ENCODE measurements at regions not wholly inside any gene's neighbourhood (a gene's known extent, or its start where the extent isn't known, plus 50 kb on each side); places are given as distances from the start of the nearest gene placed in this dataset.

- H3K36me3 Mint-ChIP-seq, result no peaks in the 10 kb centered on the region
- ATAC-seq, result no peak
- no peak overlapping the region for H3K4me3 Mint-ChIP-seq
- DNase-seq (ENCODE audit: low spot score), result no peak
- no peaks in the 10 kb centered on the region for H3K27me3 Mint-ChIP-seq
- H3K4me1 Mint-ChIP-seq (ENCODE audit: low read depth in 2 of 2), result no peaks in the 10 kb centered on the region
- peaks cover 6% of the 10 kb centered on the region for H3K9me3 Mint-ChIP-seq
- H3K27ac Mint-ChIP-seq, result no peak overlapping the region
Measured at GRCh38 chr6:74939151-74939708, 266.6 kb downstream of the COL12A1 start.

GRCh38 chr6:74937936-74938335 lies 267.9 kb downstream of the COL12A1 start:
- Mint-ChIP-seq H3K4me1 (ENCODE audit: low read depth in 2 of 2) (no peaks in the 10 kb centered on the region), H3K9me3 (peaks cover 3% of the 10 kb centered on the region), H3K27me3 (no peaks in the 10 kb centered on the region), H3K4me3 (no peak overlapping the region), H3K27ac (no peak overlapping the region), H3K36me3 (no peaks in the 10 kb centered on the region)
- DNase-seq (ENCODE audit: low spot score) (no peak), ATAC-seq (no peak)

GRCh38 chr6:74936886-74937285 lies 269.0 kb downstream of the COL12A1 start:
- Mint-ChIP-seq H3K36me3 (no peaks in the 10 kb centered on the region), H3K4me1 (ENCODE audit: low read depth in 2 of 2) (no peaks in the 10 kb centered on the region), H3K9me3 (no peaks in the 10 kb centered on the region), H3K27me3 (no peaks in the 10 kb centered on the region), H3K4me3 (no peak overlapping the region), H3K27ac (no peak overlapping the region)
- no peak for ATAC-seq
- no peak for DNase-seq (ENCODE audit: low spot score)

- no peaks in the 10 kb centered on the region for H3K27me3 Mint-ChIP-seq
- H3K27ac Mint-ChIP-seq, result no peak overlapping the region
- peaks cover 4% of the 10 kb centered on the region for H3K9me3 Mint-ChIP-seq
- H3K36me3 Mint-ChIP-seq, result no peaks in the 10 kb centered on the region
- H3K4me3 Mint-ChIP-seq, result no peak overlapping the region
- H3K4me1 Mint-ChIP-seq (ENCODE audit: low read depth in 2 of 2), result no peaks in the 10 kb centered on the region
- ATAC-seq (no peak), DNase-seq (ENCODE audit: low spot score) (no peak)
Measured at GRCh38 chr6:74932232-74932888, 273.5 kb downstream of the COL12A1 start.

- ATAC-seq, result no peak
- Mint-ChIP-seq H3K27me3 (no peaks in the 10 kb centered on the region), H3K9me3 (peaks cover 4% of the 10 kb centered on the region), H3K27ac (no peak overlapping the region), H3K4me3 (no peak overlapping the region), H3K4me1 (ENCODE audit: low read depth in 2 of 2) (no peaks in the 10 kb centered on the region), H3K36me3 (no peaks in the 10 kb centered on the region)
- no peak for DNase-seq (ENCODE audit: low spot score)
Measured at GRCh38 chr6:74931558-74931957, 274.3 kb downstream of the COL12A1 start.

- no peaks in the 10 kb centered on the region for H3K36me3 Mint-ChIP-seq
- no peak for DNase-seq (ENCODE audit: low spot score)
- no peak for ATAC-seq
- H3K27ac Mint-ChIP-seq, result no peak overlapping the region
- H3K9me3 Mint-ChIP-seq, result peaks cover 4% of the 10 kb centered on the region
- H3K27me3 Mint-ChIP-seq, result no peaks in the 10 kb centered on the region
- no peak overlapping the region for H3K4me3 Mint-ChIP-seq
- no peaks in the 10 kb centered on the region for H3K4me1 Mint-ChIP-seq (ENCODE audit: low read depth in 2 of 2)
Measured at GRCh38 chr6:74928203-74928602, 277.6 kb downstream of the COL12A1 start.

- Mint-ChIP-seq H3K4me3 (no peak overlapping the region), H3K4me1 (ENCODE audit: low read depth in 2 of 2) (no peaks in the 10 kb centered on the region), H3K27ac (no peak overlapping the region), H3K36me3 (no peaks in the 10 kb centered on the region), H3K9me3 (peaks cover 4% of the 10 kb centered on the region), H3K27me3 (no peaks in the 10 kb centered on the region)
- ATAC-seq (no peak), DNase-seq (ENCODE audit: low spot score) (no peak)
Measured at GRCh38 chr6:74927299-74927698, 278.6 kb downstream of the COL12A1 start.

- H3K27me3 Mint-ChIP-seq, result no peaks in the 10 kb centered on the region
- ATAC-seq, result no peak
- no peaks in the 10 kb centered on the region for H3K36me3 Mint-ChIP-seq
- H3K4me1 Mint-ChIP-seq (ENCODE audit: low read depth in 2 of 2), result no peaks in the 10 kb centered on the region
- H3K27ac Mint-ChIP-seq, result no peak overlapping the region
- no peak for DNase-seq (ENCODE audit: low spot score)
- no peak overlapping the region for H3K4me3 Mint-ChIP-seq
- peaks cover 5% of the 10 kb centered on the region for H3K9me3 Mint-ChIP-seq
Measured at GRCh38 chr6:74925683-74926082, 280.2 kb downstream of the COL12A1 start.

- DNase-seq (ENCODE audit: low spot score) (no peak), ATAC-seq (no peak)
- Mint-ChIP-seq H3K4me1 (ENCODE audit: low read depth in 2 of 2) (no peaks in the 10 kb centered on the region), H3K9me3 (peaks cover 13% of the 10 kb centered on the region), H3K36me3 (no peaks in the 10 kb centered on the region), H3K27ac (no peak overlapping the region), H3K4me3 (no peak overlapping the region), H3K27me3 (no peaks in the 10 kb centered on the region)
Measured at GRCh38 chr6:74914888-74915287, 291.0 kb downstream of the COL12A1 start.

GRCh38 chr6:74912234-74912633 lies 293.6 kb downstream of the COL12A1 start:
- DNase-seq (ENCODE audit: low spot score) (no peak), ATAC-seq (no peak)
- H3K36me3 Mint-ChIP-seq, result no peaks in the 10 kb centered on the region
- no peaks in the 10 kb centered on the region for H3K27me3 Mint-ChIP-seq
- H3K4me1 Mint-ChIP-seq (ENCODE audit: low read depth in 2 of 2), result no peaks in the 10 kb centered on the region
- no peak overlapping the region for H3K4me3 Mint-ChIP-seq
- H3K9me3 Mint-ChIP-seq, result peaks cover 13% of the 10 kb centered on the region
- no peak overlapping the region for H3K27ac Mint-ChIP-seq

- Mint-ChIP-seq H3K9me3 (peaks cover 33% of the 10 kb centered on the region), H3K36me3 (peaks cover 15% of the 10 kb centered on the region), H3K4me3 (no peak overlapping the region), H3K27ac (no peak overlapping the region), H3K27me3 (no peaks in the 10 kb centered on the region), H3K4me1 (ENCODE audit: low read depth in 2 of 2) (no peaks in the 10 kb centered on the region)
- ATAC-seq, result no peak
- no peak for DNase-seq (ENCODE audit: low spot score)
Measured at GRCh38 chr6:74902846-74903245, 303.0 kb downstream of the COL12A1 start.

- Mint-ChIP-seq H3K27me3 (no peaks in the 10 kb centered on the region), H3K27ac (no peak overlapping the region), H3K4me3 (no peak overlapping the region), H3K4me1 (ENCODE audit: low read depth in 2 of 2) (no peaks in the 10 kb centered on the region), H3K9me3 (peaks cover 33% of the 10 kb centered on the region), H3K36me3 (peaks cover 15% of the 10 kb centered on the region)
- DNase-seq (ENCODE audit: low spot score), result no peak
- no peak for ATAC-seq
Measured at GRCh38 chr6:74902089-74902488, 303.8 kb downstream of the COL12A1 start.

- no peak overlapping the region for H3K27ac Mint-ChIP-seq
- H3K4me1 Mint-ChIP-seq (ENCODE audit: low read depth in 2 of 2), result no peaks in the 10 kb centered on the region
- no peak overlapping the region for H3K4me3 Mint-ChIP-seq
- peaks cover 31% of the 10 kb centered on the region for H3K9me3 Mint-ChIP-seq
- H3K36me3 Mint-ChIP-seq, result peaks cover 15% of the 10 kb centered on the region
- no peaks in the 10 kb centered on the region for H3K27me3 Mint-ChIP-seq
- ATAC-seq (no peak), DNase-seq (ENCODE audit: low spot score) (no peak)
Measured at GRCh38 chr6:74901576-74901975, 304.3 kb downstream of the COL12A1 start.

GRCh38 chr6:74899416-74899815 lies 306.4 kb downstream of the COL12A1 start:
- DNase-seq (ENCODE audit: low spot score) (no peak), ATAC-seq (no peak)
- peaks cover 10% of the 10 kb centered on the region for H3K36me3 Mint-ChIP-seq
- peaks cover 21% of the 10 kb centered on the region for H3K9me3 Mint-ChIP-seq
- H3K27me3 Mint-ChIP-seq, result no peaks in the 10 kb centered on the region
- H3K27ac Mint-ChIP-seq, result no peak overlapping the region
- no peak overlapping the region for H3K4me3 Mint-ChIP-seq
- H3K4me1 Mint-ChIP-seq (ENCODE audit: low read depth in 2 of 2), result no peaks in the 10 kb centered on the region

GRCh38 chr6:74892091-74892490 lies 313.8 kb downstream of the COL12A1 start:
- Mint-ChIP-seq H3K4me3 (no peak overlapping the region), H3K4me1 (ENCODE audit: low read depth in 2 of 2) (no peaks in the 10 kb centered on the region), H3K27ac (no peak overlapping the region), H3K36me3 (peaks cover 10% of the 10 kb centered on the region), H3K9me3 (peaks cover 11% of the 10 kb centered on the region), H3K27me3 (no peaks in the 10 kb centered on the region)
- DNase-seq (ENCODE audit: low spot score) (no peak), ATAC-seq (no peak)

Data from natural killer cell treated with Interleukin-12 subunit alpha and Interleukin-12 subunit beta and Interleukin-15 and Interleukin-18, amount 100 ng/mL, for 72 hours (primary cell).